GM12878 (cell line): ENCODE measurements at regions not wholly inside any gene's neighbourhood (a gene's known extent, or its start where the extent isn't known, plus 50 kb on each side); places are given as distances from the start of the nearest gene placed in this dataset.

ENCODE experiments used
- POLR2AphosphoS5 ChIP-seq: IDR thresholded peaks from 2 replicates; pipeline ENCODE4 v1.6.1; 2011; ENCODE audit warnings: mild to moderate bottlenecking, low read length, inconsistent platforms
- SIN3A ChIP-seq: IDR thresholded peaks from 2 replicates; pipeline ENCODE4 v1.6.1; 2012; ENCODE audit warnings: low read depth, low read length, improper control_type of control experiment

DNA sequence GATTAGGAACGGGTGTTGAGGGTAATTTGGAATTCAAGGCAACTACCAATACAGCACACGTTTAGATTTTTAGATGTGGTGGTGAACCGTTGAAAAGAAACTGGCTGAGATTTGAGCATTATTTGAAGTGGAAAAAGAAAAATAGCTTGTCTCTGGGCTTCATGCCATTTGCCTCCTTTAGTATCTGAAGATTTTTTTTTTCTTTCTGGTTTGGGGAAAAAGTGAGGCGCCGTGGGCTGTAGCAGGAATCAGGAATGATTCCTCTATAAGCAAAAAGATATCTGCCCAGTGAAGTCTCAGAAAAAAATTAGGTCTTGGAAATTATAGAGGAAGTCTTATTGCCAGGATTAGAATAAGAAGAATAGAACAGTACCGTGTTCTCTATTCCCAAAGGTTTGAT is 88.5 kb downstream of the RPS12 start:
- no peak for TF ChIP-seq POLR2AphosphoS5
- no peak for TF ChIP-seq SIN3A
